ENCODE measurements at regions not wholly inside any gene's neighbourhood (a gene's known extent, or its start where the extent isn't known, plus 50 kb on each side); places are given as distances from the start of the nearest gene placed in this dataset.

DNA sequence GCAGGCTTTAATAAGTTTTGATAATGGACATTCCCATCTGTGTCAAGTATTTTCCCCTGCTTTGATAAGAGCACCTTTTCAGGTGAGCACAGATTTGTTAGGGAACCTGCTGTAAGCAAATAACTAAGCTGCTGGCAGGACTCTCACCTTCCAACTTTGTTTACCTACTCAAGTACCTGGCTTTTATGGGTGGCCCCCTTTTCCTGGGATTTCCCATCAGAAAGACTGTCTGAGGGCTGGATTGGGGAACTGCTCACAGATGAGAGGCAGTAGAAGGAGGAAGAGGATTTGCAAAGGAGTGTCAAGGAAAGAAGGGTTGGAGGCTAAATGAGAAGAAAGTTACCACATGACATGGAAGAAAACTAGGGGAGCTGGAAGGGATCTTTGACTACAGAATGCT is 210.1 kb upstream of the RIMS1 start:
- H3K27ac Mint-ChIP-seq = no peak overlapping the region

DNA sequence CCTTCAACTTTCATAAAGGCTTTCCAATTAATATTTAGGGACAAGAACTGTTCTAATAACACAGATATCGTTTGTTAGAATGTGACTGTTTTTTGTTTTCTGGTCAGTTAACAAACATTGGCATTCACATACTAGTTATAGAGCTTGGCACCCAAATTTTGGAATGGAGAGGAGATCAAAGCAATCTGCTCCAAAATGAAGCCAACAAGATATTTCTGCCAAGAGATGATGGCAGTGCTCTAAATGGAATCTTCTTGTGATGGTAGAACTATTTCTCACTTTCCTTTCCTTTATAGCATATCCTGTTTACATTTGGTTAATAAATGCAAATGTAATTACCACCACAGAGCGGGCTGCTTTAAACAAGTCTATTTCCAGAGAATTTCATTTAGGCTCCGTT is 208.3 kb upstream of the RIMS1 start:
- Histone ChIP-seq H3K4me1 (ENCODE audit: control insufficient read depth in 1 of 2, insufficient read depth in 2 of 2, low read length in 2 of 2) (no peaks in the 10 kb centered on the region), H3K4me3 (replicated peaks in 1 of 3; ENCODE audit: low read depth in 2 of 3, low read length in 3 of 3) (no peak overlapping the region), H3K4me2 (replicated peaks; ENCODE audit: extremely low read depth, low read length, poor library complexity, severe bottlenecking) (no peak overlapping the region), H3K27ac (ENCODE audit: low read depth in 1 of 2, low read length in 2 of 2) (no peak overlapping the region), H3K9me3 (replicated peaks in 1 of 2; ENCODE audit: control insufficient read depth in 1 of 2, insufficient read depth in 1 of 2, low read length in 2 of 2) (no peaks in the 10 kb centered on the region), H4K20me1 (ENCODE audit: insufficient read depth, low read length) (no peaks in the 10 kb centered on the region), H3K9ac (ENCODE audit: insufficient read depth, low read length, poor library complexity, severe bottlenecking) (no peak overlapping the region), H3K36me3 (replicated peaks in 1 of 2; ENCODE audit: control insufficient read depth in 1 of 2, insufficient read depth in 2 of 2, low read length in 2 of 2) (no peaks in the 10 kb centered on the region), H2AFZ (ENCODE audit: insufficient read depth, low read depth, low read length, poor library complexity, severe bottlenecking) (no peak overlapping the region), H3K79me2 (ENCODE audit: insufficient read depth, low read length) (no peaks in the 10 kb centered on the region), H3K27me3 (ENCODE audit: control insufficient read depth in 2 of 2, insufficient read depth in 2 of 2, low read length in 2 of 2) (no peaks in the 10 kb centered on the region)
- H3K27me3 Mint-ChIP-seq (ENCODE audit: low read depth in 3 of 3) = no peaks in the 10 kb centered on the region
- DNase-seq = no peak
- H3K27ac Mint-ChIP-seq = no peak overlapping the region
- intact Hi-C loops (cut with micrococcal nuclease) = no loop called here
- no peaks in the 10 kb centered on the region for H3K4me1 Mint-ChIP-seq
- no peak overlapping the region for H3K4me3 Mint-ChIP-seq
- H3K36me3 Mint-ChIP-seq = no peaks in the 10 kb centered on the region
- no CpG with 5 or more reads among the region's 3 CpGs for WGBS (ENCODE audit: insufficient coverage)
- H3K9me3 Mint-ChIP-seq = peaks cover 0 to 3% (median 0%) of the 10 kb centered on the region in 7 donors
- TF ChIP-seq, protein P1, sequence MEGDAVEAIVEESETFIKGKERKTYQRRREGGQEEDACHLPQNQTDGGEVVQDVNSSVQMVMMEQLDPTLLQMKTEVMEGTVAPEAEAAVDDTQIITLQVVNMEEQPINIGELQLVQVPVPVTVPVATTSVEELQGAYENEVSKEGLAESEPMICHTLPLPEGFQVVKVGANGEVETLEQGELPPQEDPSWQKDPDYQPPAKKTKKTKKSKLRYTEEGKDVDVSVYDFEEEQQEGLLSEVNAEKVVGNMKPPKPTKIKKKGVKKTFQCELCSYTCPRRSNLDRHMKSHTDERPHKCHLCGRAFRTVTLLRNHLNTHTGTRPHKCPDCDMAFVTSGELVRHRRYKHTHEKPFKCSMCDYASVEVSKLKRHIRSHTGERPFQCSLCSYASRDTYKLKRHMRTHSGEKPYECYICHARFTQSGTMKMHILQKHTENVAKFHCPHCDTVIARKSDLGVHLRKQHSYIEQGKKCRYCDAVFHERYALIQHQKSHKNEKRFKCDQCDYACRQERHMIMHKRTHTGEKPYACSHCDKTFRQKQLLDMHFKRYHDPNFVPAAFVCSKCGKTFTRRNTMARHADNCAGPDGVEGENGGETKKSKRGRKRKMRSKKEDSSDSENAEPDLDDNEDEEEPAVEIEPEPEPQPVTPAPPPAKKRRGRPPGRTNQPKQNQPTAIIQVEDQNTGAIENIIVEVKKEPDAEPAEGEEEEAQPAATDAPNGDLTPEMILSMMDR (IDR thresholded peaks at IDR 0.05) = no peak

More for the DNA sequence above, 210.1 kb upstream of the RIMS1 start:
- Histone ChIP-seq H3K27ac (ENCODE audit: low read depth in 1 of 2, low read length in 2 of 2) (no peak overlapping the region), H3K4me1 (ENCODE audit: control insufficient read depth in 1 of 2, insufficient read depth in 2 of 2, low read length in 2 of 2) (no peaks in the 10 kb centered on the region), H3K9me3 (replicated peaks in 1 of 2; ENCODE audit: control insufficient read depth in 1 of 2, insufficient read depth in 1 of 2, low read length in 2 of 2) (no peaks in the 10 kb centered on the region), H3K9ac (ENCODE audit: insufficient read depth, low read length, poor library complexity, severe bottlenecking) (no peak overlapping the region), H3K27me3 (ENCODE audit: control insufficient read depth in 2 of 2, insufficient read depth in 2 of 2, low read length in 2 of 2) (no peaks in the 10 kb centered on the region), H3K79me2 (ENCODE audit: insufficient read depth, low read length) (no peaks in the 10 kb centered on the region), H3K4me2 (replicated peaks; ENCODE audit: extremely low read depth, low read length, poor library complexity, severe bottlenecking) (no peak overlapping the region), H3K36me3 (replicated peaks in 1 of 2; ENCODE audit: control insufficient read depth in 1 of 2, insufficient read depth in 2 of 2, low read length in 2 of 2) (no peaks in the 10 kb centered on the region), H4K20me1 (ENCODE audit: insufficient read depth, low read length) (no peaks in the 10 kb centered on the region), H3K4me3 (replicated peaks in 1 of 3; ENCODE audit: low read depth in 2 of 3, low read length in 3 of 3) (no peak overlapping the region), H2AFZ (ENCODE audit: insufficient read depth, low read depth, low read length, poor library complexity, severe bottlenecking) (no peak overlapping the region)
- no peaks in the 10 kb centered on the region for H3K27me3 Mint-ChIP-seq (ENCODE audit: low read depth in 3 of 3)
- intact Hi-C loops (cut with micrococcal nuclease) = no loop called here
- H3K36me3 Mint-ChIP-seq = no peaks in the 10 kb centered on the region
- no peaks in the 10 kb centered on the region for H3K4me1 Mint-ChIP-seq
- DNase-seq = no peak
- no peak overlapping the region for H3K4me3 Mint-ChIP-seq
- H3K9me3 Mint-ChIP-seq = peaks cover 0 to 3% (median 0%) of the 10 kb centered on the region in 7 donors
- TF ChIP-seq, protein P1 (IDR thresholded peaks at IDR 0.05) = no peak

All from CD14-positive monocyte (primary cell).